ENCODE measurements at regions not wholly inside any gene's neighbourhood (a gene's known extent, or its start where the extent isn't known, plus 50 kb on each side); places are given as distances from the start of the nearest gene placed in this dataset.
"Not testable (repeated sequence)": the region's sequence is repeated elsewhere in the genome, so short reads cannot be mapped to it uniquely, and the experiment has no call there.

DNA sequence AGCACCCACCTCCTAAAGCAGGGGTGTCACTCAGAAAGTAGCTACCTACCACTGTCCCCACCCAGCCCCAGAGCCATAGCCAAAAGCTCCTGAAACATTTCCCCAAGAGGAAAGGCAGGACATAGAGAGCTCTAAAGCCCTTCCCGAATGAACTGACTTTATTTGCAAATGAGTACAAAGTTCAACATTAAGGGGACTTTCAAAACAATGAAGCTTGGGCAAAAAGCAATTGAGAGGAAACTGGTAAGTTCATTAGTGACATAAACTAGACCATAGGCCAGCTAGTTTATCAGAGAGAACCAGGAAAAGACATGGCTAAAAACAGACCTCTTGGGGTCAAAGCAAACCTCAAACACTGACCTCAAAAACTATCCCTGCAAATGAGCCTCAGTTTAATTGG is 72.7 kb downstream of the IGLL5 start:
- TF ChIP-seq, protein P1, sequence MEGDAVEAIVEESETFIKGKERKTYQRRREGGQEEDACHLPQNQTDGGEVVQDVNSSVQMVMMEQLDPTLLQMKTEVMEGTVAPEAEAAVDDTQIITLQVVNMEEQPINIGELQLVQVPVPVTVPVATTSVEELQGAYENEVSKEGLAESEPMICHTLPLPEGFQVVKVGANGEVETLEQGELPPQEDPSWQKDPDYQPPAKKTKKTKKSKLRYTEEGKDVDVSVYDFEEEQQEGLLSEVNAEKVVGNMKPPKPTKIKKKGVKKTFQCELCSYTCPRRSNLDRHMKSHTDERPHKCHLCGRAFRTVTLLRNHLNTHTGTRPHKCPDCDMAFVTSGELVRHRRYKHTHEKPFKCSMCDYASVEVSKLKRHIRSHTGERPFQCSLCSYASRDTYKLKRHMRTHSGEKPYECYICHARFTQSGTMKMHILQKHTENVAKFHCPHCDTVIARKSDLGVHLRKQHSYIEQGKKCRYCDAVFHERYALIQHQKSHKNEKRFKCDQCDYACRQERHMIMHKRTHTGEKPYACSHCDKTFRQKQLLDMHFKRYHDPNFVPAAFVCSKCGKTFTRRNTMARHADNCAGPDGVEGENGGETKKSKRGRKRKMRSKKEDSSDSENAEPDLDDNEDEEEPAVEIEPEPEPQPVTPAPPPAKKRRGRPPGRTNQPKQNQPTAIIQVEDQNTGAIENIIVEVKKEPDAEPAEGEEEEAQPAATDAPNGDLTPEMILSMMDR (IDR thresholded peaks at IDR 0.05; ENCODE audit: insufficient read depth, low read depth, low read length) = no peak
- H3K4me3 ChIP-seq (ENCODE audit: low read depth, low read length) = no peak overlapping the region
- no peak for DNase-seq (ENCODE audit: low read depth)

DNA sequence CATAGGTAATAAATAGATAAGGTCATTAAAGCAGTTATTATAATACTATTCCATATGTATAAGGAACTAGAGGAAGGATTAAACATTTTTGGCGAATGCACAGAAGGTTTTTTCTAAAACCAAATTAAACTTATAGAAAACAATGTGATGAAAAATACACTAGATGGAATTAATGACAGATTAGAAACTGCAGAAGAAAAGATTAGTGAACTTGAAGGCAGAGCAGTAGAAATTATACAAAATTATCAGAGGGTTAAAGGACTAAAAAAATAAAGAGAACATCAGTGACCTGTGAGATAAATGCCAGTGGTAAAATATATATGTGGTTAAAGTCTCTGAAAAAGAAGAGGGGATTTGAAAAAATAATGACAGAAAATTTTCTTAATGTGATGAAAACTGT is 74.0 kb downstream of the IGLL5 start:
- no peak overlapping the region for H3K4me3 ChIP-seq (ENCODE audit: low read depth, low read length)
- DNase-seq (ENCODE audit: low read depth) = no peak
- TF ChIP-seq, protein P1 (IDR thresholded peaks at IDR 0.05; ENCODE audit: insufficient read depth, low read depth, low read length) = no peak

DNA sequence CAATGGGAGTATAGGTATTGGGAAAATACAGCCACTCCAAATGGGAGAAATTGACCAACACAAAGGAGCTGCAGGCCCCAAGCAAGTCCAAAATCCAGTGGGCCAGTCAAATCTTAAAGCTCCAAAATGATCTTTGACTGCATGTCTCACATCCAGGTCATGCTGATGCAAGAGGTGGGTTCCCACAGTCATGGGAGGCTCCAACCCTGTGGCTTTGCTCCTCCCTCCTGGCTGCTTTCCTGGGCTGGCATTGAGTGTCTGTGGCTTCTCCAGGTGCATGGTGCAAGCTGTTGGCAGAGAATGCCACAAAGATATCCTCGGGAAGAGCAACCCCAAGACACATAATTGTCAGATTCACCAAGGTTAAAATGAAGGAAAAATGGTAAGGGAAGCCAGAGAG is 80.8 kb downstream of the IGLL5 start:
- no peak overlapping the region for H3K4me3 ChIP-seq (ENCODE audit: low read depth, low read length)
- TF ChIP-seq, protein P1 (IDR thresholded peaks at IDR 0.05; ENCODE audit: insufficient read depth, low read depth, low read length) = no peak
- DNase-seq (ENCODE audit: low read depth) = no peak

DNA sequence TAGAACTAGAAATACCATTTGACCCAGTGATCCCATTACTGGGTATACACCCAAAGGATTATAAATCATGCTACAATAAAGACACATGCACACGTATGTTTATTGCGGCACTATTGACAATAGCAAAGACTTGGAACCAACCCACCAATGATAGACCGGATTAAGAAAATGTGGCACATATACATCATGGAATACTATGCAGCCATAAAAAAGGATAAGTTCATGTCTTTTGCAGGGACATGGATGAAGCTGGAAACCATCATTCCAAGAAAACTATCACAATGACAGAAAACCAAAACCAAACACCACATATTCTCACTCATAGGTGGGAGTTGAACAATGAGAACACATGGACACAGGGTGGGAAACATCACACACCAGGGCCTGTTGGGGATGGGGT is 85.0 kb downstream of the IGLL5 start:
- H3K4me3 ChIP-seq (ENCODE audit: low read depth, low read length); DNase-seq (ENCODE audit: low read depth): not testable (repeated sequence)

DNA sequence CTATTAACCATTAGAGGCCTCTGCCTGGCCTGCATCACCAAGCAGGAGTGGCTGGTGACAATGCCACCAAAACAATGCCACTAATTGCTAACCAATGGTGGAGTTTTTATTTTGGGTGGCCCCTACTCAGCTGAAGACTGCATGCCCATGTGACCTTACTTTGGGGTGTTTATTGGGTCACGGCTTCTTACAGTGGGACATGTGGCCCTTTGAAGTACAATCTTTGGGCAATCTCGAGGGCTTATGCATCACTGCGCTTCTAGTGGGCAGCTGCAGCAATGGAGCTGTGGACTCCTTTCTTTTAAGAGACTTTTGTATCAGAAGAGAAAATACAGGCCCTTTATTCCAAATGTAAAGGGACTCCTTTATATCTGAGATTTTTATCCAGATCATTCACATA is 85.7 kb downstream of the IGLL5 start:
- no peak overlapping the region for H3K4me3 ChIP-seq (ENCODE audit: low read depth, low read length)
- TF ChIP-seq, protein P1 (IDR thresholded peaks at IDR 0.05; ENCODE audit: insufficient read depth, low read depth, low read length) = no peak
- DNase-seq (ENCODE audit: low read depth) = no peak

DNA sequence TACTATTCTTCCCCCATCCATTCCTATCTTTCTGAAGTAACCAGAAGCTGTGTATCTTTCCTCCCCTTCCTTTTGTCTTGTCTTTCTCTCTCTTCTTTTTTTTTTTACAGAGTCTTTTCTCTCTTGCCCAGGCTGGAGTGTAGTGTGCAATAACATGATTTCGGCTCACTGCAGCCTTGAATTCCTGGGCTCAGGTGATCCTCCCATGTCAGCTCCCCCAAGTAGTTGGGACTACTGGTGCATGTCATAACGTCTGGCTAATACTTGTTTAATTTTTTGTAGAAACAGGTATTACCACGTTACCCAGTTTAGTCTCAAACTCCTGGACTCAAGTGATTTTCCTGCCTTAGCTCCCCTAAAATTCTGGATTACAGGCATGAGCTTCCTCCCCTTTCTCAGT is 86.5 kb downstream of the IGLL5 start:
- no peak for DNase-seq (ENCODE audit: low read depth)
- H3K4me3 ChIP-seq (ENCODE audit: low read depth, low read length) = no peak overlapping the region
- TF ChIP-seq, protein P1 (IDR thresholded peaks at IDR 0.05; ENCODE audit: insufficient read depth, low read depth, low read length) = no peak

DNA sequence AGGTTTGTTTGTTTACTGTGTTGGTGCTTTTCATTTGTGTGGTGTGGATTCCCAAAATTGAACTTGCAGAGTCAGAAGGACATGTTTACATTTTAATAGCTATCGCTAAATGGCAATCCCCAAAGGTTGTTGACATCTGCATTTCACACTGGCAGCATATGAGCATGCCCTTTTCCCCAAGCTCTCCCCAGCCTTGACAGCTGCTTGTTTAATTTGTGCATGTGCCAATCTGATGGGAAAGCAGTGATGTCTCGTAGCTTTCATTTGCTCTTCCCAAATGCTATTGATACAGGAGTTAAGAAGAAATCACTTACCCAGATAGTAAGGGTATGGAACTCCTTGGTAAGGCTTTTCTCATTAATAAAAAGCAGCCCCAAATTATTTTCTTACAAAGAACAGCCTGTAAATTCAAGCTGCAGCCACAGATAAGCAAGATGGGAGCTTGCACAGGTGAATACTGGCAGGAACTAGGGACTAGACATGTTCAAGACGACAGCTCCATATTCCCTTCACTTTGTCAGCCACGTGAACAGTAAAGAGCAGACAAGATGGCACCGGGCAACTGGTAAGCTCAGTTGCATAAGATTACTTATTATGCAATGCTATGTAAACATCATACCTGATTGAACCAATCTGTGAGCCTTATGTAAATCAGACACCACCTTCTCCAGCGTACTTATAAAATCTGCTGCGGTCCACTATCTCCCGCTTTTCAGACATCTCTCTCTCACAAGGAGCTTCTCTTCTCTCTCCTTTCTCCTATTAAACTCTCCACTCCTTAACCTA is 87.4 kb downstream of the IGLL5 start:
- no peak for DNase-seq (ENCODE audit: low read depth)
- no peak overlapping the region for H3K4me3 ChIP-seq (ENCODE audit: low read depth, low read length)
- TF ChIP-seq, protein P1 (IDR thresholded peaks at IDR 0.05; ENCODE audit: insufficient read depth, low read depth, low read length) = no peak

Data from fibroblast of villous mesenchyme (primary cell).